ENCODE measurements at regions not wholly inside any gene's neighbourhood (a gene's known extent, or its start where the extent isn't known, plus 50 kb on each side); places are given as distances from the start of the nearest gene placed in this dataset.

DNA sequence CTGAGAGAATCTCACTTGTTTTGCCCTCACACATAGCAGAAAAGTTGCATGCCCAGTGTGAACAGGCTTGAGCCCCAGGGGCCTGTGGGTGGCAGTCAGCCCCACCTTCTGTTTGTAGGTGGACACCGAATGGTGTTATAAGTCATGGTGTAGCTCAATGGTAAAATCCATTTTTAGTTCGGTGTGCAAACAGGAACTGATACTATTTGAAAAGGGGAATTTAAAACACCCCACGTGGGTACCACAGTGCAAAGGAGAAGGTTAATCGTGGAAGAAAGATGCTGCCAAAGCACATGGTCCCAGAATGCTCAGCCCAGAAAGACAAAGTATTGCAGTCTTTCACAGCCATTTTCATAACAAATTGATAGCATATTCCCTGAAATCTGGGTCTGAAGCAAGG, 71.8 kb upstream of the GZMB start:
- no peak for TF ChIP-seq TAF1 (IDR thresholded peaks at IDR 0.05; ENCODE audit: low read depth)
- no peak for TF ChIP-seq CEBPB (IDR thresholded peaks at IDR 0.05)

DNA sequence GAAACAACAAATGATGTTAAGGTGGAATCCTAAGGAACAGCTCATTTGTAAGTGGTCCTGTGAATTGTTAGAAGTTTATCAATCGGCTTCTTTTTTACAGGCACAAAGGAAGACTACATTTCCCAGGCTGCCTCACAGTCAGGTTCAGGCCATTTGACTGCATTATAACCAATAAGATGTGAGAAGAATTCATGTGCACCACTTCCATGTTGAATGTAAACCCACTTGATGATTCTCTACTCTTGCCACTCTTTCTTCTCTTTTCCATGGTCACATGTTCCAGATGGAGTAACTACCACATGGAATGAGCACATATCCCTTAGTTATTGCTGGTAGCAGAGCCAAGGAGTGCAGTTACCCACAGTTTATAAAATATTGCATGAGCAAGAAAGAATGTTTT, 67.1 kb upstream of the GZMB start:
- TF ChIP-seq TCF12 (IDR thresholded peaks at IDR 0.05; ENCODE audit: low read depth), result no peak
- TF ChIP-seq, protein P1, sequence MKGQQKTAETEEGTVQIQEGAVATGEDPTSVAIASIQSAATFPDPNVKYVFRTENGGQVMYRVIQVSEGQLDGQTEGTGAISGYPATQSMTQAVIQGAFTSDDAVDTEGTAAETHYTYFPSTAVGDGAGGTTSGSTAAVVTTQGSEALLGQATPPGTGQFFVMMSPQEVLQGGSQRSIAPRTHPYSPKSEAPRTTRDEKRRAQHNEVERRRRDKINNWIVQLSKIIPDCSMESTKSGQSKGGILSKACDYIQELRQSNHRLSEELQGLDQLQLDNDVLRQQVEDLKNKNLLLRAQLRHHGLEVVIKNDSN (IDR thresholded peaks at IDR 0.05), result peak; percentile 71

DNA sequence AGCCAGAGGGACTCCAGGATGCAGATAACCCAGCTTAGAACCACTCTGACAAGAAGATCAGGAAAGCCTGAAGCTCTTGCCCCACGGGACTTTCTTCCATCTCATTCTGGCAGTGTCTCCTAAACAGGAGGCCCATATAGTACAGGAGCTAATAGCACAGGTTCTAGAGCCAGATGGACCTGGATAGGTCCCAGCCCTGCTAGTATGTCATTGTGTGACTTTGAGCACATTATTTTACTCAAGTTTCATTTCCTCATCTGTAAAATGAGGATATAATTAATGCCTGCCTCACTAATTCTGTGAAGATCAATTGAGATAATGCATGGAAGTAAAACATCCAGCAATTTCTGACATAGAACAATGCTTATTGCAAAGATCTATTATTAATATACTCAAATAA, 66.5 kb upstream of the GZMB start:
- TF ChIP-seq TCF12 (IDR thresholded peaks at IDR 0.05; ENCODE audit: low read depth), result no peak
- TF ChIP-seq, protein P2, sequence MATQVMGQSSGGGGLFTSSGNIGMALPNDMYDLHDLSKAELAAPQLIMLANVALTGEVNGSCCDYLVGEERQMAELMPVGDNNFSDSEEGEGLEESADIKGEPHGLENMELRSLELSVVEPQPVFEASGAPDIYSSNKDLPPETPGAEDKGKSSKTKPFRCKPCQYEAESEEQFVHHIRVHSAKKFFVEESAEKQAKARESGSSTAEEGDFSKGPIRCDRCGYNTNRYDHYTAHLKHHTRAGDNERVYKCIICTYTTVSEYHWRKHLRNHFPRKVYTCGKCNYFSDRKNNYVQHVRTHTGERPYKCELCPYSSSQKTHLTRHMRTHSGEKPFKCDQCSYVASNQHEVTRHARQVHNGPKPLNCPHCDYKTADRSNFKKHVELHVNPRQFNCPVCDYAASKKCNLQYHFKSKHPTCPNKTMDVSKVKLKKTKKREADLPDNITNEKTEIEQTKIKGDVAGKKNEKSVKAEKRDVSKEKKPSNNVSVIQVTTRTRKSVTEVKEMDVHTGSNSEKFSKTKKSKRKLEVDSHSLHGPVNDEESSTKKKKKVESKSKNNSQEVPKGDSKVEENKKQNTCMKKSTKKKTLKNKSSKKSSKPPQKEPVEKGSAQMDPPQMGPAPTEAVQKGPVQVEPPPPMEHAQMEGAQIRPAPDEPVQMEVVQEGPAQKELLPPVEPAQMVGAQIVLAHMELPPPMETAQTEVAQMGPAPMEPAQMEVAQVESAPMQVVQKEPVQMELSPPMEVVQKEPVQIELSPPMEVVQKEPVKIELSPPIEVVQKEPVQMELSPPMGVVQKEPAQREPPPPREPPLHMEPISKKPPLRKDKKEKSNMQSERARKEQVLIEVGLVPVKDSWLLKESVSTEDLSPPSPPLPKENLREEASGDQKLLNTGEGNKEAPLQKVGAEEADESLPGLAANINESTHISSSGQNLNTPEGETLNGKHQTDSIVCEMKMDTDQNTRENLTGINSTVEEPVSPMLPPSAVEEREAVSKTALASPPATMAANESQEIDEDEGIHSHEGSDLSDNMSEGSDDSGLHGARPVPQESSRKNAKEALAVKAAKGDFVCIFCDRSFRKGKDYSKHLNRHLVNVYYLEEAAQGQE (IDR thresholded peaks at IDR 0.05; ENCODE audit: low read depth), result no peak
- TF ChIP-seq TEAD4 (IDR thresholded peaks at IDR 0.05), result no peak
- no peak for TF ChIP-seq NFIC (IDR thresholded peaks at IDR 0.05)
- no peak for TF ChIP-seq CREB1 (IDR thresholded peaks at IDR 0.05; ENCODE audit: low read depth)
- TF ChIP-seq RAD21 (IDR thresholded peaks at IDR 0.05; ENCODE audit: low read depth), result no peak
- no peak for TF ChIP-seq CEBPB (IDR thresholded peaks at IDR 0.05)
- TF ChIP-seq, protein P3, sequence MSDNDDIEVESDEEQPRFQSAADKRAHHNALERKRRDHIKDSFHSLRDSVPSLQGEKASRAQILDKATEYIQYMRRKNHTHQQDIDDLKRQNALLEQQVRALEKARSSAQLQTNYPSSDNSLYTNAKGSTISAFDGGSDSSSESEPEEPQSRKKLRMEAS (IDR thresholded peaks at IDR 0.05), result no peak
- TF ChIP-seq FOXM1 (IDR thresholded peaks at IDR 0.05; ENCODE audit: borderline replicate concordance, low read depth), result no peak
- TF ChIP-seq TAF1 (IDR thresholded peaks at IDR 0.05; ENCODE audit: low read depth), result no peak
- TF ChIP-seq ZBTB7A (IDR thresholded peaks at IDR 0.05; ENCODE audit: low read depth), result no peak

DNA sequence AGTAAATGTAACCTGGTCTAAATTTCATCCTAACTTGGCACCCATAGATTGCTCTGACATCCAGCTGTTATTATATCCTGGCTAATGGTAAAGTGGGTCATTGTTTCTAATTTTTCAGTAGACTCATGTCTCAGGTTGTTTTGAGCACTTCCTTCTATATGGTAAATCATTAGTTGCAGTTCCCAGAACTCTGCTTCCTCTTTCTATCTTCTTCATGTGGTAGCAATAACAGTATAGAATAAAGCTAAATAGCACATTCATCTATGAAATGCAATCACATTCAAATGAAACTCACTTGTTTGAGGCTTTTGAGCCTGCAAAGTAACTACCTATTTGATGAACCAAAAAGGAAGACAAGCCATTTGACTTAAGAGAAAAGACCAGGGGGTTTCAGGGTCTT, 65.1 kb upstream of the GZMB start:
- TF ChIP-seq YY1 (IDR thresholded peaks at IDR 0.05; ENCODE audit: low read depth) (no peak), ZBTB7A (IDR thresholded peaks at IDR 0.05; ENCODE audit: low read depth) (no peak)
- TF ChIP-seq, protein P3 (IDR thresholded peaks at IDR 0.05), result no peak

DNA sequence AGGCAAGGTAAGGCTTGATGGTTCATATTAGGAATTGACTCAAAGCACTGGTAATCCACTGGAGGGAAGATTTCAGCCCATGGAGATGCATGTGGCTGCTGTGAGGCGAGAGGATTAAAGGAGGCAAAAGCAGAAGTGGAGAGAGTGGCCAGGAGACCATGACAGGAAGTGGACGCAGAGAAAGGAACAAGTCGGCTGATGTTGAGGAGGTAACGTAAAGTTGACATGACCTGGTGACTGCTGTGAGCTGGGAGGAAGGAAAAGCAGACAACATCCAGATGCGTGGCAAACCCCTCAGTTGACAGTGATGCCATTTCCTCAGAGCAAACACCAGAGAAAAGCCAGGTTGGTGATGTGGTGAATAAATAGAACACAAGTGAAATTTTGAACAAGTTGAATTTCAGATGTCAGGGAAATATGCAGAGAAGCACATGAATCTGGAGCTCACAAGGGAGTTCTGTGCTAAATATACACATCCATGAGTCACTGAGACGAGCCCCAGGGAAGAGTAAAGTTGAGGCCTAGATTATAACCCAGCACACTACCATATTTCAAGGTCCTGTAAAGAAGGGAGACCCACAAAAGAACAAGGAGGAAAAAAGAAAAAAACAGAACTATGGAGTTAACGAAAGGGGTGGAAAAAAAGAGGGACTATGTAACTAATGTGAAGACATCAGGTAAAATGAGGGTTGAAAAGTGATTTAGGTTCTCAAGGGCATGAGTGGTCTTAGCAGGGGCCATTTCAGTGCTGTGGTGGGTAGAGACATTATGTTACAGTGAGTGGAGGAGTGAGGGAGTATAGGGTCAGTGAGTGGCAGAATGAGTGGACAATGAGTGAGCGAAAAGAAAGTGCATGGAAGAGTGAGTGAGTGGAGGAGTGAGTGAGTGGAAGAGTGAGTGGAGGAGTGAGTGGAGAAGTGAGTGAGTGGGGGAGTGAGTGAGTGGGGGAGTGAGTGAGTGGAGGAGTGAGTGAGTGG, 61.6 kb upstream of the GZMB start:
- TF ChIP-seq, protein P3 (IDR thresholded peaks at IDR 0.05), result no peak
- TF ChIP-seq, protein P2 (IDR thresholded peaks at IDR 0.05; ENCODE audit: low read depth), result no peak
- TF ChIP-seq, protein P1 (IDR thresholded peaks at IDR 0.05), result no peak
- TF ChIP-seq CREB1 (IDR thresholded peaks at IDR 0.05; ENCODE audit: low read depth) (no peak), NFIC (IDR thresholded peaks at IDR 0.05) (no peak), CEBPB (IDR thresholded peaks at IDR 0.05) (no peak), FOXM1 (IDR thresholded peaks at IDR 0.05; ENCODE audit: borderline replicate concordance, low read depth) (no peak)

DNA sequence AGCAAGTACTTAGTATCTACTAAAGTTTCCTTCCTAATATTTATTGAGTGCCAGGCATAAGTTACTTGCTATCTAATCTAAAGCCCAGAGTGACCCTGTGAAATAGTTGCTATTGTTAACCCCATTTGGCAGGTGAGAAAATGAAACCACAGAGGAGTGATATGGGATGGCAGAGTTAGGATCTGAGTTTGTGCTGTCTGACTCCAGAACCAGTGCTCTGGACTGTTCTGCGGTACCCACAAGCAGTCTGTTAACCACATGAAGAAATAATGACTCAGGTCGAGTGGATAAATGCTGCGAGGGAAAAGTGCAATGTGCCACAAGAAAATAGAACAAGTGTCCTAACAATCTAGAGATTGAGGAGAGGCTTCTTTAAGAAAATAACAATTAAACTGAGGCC, 60.7 kb upstream of the GZMB start:
- no peak for TF ChIP-seq FOXM1 (IDR thresholded peaks at IDR 0.05; ENCODE audit: borderline replicate concordance, low read depth)
- no peak for TF ChIP-seq TCF12 (IDR thresholded peaks at IDR 0.05; ENCODE audit: low read depth)
- TF ChIP-seq, protein P3 (IDR thresholded peaks at IDR 0.05), result no peak
- TF ChIP-seq TEAD4 (IDR thresholded peaks at IDR 0.05), result no peak
- no peak for TF ChIP-seq ZBTB7A (IDR thresholded peaks at IDR 0.05; ENCODE audit: low read depth)
- no peak for TF ChIP-seq YY1 (IDR thresholded peaks at IDR 0.05; ENCODE audit: low read depth)
- TF ChIP-seq CREB1 (IDR thresholded peaks at IDR 0.05; ENCODE audit: low read depth), result no peak
- TF ChIP-seq, protein P2 (IDR thresholded peaks at IDR 0.05; ENCODE audit: low read depth), result no peak

All from Ishikawa (cell line).